AG08395 (cell line): ENCODE measurements at regions not wholly inside any gene's neighbourhood (a gene's known extent, or its start where the extent isn't known, plus 50 kb on each side); places are given as distances from the start of the nearest gene placed in this dataset.
"Not testable (repeated sequence)": the region's sequence is repeated elsewhere in the genome, so short reads cannot be mapped to it uniquely, and the experiment has no call there.

Source experiments
- DNase-seq: peaks from one replicate; pipeline ENCODE4 v3.0.0; 2012; ENCODE audit warnings: mixed read lengths, low spot score

DNA sequence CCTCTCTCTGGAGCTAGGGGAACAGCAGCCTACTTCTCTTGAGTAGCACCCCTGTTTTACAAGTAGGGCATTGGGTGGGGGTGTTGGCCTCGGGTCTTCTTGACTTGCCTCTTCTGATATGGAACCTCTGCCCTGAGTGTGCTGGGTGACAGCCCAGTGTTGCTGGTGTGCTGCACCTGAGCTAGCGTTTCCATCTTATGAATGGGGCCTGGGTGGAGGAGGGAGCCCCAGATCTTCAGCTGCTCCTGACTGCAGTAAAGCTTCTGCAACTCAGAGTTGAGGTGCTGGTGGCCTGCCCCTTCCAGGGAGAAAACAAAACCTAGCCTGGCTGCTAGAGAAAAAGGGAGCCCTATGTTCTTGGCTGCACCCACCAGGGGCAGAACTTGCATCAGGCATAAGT, 202.5 kb upstream of the SHH start:
- no peak for DNase-seq

DNA sequence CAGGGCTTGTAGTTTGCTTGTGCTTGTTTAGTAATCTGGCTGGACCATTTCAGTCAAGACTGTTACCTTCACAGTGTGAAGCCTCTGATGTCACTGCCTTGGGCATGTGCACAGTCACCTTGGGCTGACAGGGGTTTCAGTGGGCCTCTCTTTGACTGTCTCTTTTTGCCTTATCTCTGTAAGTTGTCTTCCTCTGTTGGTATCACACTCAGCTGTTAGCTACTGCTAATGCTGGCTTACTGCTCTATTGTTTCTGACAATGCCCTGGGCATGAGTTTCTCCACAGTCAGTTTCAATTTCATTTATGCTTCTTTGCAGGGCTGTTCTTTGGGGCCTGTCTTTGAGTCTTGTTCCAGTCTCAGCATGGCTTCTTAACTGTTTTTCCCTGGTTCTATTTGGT, 201.9 kb upstream of the SHH start:
- no peak for DNase-seq

DNA sequence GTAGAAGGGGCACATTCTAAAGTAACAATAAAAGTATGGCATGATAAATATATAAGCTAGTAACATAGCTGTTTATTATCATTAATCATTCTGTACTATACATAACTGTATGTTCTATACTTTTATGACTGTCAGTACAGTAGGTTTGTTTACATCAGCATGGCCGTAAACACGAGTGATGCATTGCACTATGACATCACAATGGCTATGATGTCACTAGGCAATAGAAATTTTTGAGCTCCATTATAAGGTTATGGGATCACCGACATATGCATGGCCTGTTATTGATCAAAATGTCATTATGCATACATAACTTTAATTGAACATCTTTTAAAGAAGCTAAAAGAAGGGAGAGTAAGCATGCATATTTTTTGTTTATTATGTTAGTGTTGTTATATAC, 200.1 kb upstream of the SHH start:
- DNase-seq: no peak

DNA sequence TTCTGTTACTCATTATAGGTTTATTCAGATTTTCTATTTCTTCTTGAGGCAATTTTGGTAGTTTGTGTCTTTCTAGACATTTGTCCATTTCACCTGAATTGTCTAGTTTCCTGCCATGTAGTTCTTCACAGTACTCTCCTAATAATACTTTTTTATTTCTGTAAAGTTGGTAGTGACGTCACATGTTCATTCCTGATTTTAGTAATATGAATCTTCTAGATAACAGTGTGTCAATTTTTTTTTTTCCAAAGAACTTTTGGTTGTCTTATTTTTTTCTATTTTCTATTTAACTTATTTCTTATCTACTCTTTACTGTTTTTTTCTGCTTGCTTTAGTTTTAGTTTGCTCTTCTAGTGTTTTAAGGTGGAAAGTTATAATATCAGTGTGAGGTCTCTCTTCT, 197.3 kb upstream of the SHH start:
- no peak for DNase-seq

DNA sequence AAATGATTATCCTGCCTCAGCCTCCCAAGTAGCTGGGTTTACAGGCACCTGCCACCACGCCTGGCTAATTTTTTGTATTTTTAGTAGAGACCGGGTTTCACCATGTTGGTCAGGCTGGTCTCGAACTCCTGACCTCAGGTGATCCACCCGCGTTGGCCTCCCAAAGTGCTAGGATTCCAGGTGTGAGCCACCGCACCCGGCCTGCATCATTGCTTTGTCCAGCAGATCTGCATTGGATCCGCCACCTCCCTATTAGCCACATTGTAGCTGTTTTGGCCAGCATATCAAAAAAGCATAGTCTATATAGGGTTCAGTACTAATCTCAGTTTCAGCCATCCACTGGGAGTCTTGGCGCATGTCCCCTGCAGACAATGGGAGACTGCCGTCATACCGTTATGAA, 194.6 kb upstream of the SHH start:
- not testable (repeated sequence) for DNase-seq

DNA sequence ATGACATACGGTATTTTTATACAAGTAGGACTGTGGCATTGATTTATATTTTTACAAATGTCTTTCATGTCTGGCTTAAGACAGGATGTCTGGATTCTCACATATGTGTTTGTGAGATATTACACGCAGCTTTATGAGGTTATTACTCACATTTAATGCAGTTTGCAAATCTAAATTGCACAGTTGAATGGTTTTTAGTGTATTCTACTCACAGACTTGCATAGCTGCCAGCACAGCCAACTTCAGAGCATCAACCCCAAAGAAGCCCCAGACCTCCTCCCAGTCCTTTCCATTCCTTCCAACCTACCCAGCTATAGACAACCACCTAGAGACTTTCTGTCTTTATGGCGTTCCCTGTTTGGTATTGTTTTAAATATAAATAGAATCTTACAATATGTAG, 193.8 kb upstream of the SHH start:
- no peak for DNase-seq

DNA sequence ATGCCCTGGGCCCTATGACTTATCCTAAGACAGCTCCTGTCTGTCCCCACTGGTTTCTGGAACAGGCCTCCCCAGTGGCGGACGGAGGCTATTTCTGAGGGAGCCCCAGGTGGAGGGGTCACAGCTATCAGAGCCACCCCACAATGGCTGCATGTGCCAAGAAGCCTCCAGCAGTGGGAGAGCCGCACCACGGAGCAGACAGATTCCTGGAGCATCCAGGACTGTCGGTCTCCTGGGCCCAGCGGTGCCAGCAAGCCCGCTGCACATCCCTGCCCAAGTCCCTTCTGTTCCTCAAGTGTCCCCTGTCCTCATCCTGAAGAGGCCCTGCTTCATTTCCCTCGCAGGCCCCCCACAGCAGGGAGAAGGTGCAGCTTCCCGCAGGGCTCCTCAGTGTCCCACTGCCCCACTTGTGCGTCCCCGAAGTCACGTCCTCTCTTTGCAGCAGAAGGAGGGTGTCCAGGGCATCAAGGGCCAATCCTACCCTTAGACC, 193.0 kb upstream of the SHH start:
- DNase-seq: no peak

DNA sequence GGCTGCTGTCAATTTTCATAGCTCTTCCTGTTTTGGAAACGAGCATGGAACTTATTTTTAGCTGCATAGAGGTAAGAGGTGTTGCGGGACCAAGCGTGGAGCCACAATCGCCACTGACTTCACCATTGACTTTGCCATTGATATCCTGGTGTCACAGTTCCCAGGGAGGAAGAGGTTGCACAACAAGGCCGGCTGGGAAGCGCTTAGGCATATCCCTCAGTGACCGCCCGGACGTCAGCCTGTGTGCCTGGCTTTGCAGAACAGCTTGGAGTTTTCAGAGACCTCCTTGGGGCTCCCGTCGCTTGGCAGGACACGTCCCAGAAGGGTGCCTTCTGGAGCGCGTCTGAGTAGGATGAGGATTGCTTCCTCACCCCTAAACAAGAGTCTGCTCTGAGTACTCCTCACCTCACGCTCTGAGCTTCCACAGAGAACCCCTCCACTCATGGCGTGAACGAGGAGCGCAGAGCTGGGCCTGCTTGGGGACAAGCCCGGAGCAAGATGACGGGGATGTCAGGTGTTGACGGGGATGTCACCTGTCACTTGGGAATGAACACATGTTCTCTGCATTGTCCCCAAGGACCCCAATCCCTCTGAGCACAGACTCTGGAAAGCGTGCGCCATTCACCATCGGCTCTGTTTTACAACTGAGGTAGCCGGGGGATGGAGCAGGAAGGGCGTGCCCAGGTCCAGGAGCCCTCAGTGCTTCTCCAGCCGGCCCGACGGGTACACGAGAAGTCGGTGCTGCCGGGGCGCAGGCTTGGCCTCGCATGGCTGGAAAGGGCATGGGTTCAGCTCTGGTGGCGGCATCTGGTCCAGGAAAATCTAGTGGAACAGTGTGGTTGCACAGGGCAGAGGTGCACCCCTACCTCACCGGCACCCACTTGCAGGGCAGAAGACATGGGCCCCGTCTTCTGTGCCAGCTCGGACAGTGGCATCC, 192.3 kb upstream of the SHH start:
- DNase-seq: no peak

DNA sequence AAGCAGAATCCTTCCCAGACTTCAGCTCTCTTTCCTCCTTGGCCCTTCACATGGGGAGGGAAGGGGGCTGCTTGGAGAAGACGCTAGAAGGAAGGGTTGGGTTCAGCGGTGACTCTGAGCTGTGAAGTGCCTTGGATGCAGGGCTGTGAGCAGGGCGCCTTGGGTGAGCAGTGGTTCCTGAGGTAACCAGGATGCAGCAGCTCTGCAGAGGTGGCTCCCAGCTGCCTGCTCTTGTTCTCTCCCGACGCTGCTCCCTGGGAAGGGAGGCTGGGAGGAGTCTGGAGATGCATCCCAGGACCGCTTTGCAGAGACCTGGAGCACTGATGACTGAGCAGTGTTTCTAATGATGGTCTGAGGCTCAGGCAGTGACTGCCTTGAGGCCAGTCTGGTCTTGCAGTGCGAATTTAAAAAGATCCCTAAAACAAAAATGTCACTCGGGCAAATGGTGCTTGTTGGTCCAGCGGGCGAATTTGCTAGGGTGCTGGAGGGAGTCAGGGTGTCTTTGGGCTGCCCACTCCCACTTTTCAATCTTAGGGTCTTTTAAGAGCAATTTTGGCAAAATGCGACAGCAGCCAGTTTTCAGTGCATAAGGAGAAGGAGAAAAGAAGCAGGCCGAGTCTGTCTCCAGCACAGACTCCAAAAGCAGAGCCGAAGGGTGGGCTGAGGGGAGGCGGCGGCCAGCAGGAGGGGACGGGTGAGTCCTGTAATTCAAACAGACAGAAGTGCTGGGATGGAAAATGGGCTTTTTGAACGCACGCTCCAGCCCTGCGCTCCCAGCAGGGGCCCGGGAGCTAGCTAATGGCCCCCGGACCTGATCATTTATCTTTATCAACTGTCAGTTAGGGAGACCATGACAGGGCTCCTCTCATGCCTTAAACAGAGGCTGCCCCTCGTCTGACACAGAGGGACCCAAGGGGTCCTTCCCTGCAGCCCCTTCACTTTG, 191.2 kb upstream of the SHH start:
- DNase-seq: no peak

DNA sequence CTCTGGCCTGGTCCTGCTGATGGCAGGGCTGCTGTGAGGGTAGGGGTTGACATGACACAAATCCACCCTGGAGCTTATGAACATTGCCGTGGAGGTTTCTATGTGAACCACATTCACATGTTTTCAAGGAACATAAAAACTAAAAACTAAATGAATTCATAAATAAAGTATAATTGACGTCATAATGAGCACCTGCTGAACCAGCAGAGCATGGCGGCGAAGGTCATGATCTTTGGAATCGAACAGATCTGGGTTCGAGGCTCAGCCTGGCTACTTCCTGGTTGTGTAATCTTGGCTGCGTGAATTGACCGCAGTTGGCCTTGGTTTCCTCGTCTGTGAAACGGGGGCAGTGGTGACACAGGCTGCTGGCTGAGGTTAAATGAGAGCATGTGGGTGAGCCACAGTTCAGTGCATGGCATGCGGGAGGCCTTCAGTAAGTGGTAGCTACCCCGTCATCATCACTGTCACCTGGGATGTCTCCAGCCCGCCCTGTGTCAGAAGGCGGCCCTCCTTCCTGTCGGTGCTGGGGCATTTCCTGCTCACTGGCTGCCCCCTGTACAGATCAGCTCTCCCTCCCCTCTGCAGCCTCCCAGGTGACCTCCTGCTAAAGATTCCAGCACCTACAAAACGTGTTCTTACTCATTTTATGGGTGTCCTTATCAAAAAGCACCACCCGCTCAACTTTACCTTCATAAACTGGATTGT, 190.3 kb upstream of the SHH start:
- DNase-seq: no peak

DNA sequence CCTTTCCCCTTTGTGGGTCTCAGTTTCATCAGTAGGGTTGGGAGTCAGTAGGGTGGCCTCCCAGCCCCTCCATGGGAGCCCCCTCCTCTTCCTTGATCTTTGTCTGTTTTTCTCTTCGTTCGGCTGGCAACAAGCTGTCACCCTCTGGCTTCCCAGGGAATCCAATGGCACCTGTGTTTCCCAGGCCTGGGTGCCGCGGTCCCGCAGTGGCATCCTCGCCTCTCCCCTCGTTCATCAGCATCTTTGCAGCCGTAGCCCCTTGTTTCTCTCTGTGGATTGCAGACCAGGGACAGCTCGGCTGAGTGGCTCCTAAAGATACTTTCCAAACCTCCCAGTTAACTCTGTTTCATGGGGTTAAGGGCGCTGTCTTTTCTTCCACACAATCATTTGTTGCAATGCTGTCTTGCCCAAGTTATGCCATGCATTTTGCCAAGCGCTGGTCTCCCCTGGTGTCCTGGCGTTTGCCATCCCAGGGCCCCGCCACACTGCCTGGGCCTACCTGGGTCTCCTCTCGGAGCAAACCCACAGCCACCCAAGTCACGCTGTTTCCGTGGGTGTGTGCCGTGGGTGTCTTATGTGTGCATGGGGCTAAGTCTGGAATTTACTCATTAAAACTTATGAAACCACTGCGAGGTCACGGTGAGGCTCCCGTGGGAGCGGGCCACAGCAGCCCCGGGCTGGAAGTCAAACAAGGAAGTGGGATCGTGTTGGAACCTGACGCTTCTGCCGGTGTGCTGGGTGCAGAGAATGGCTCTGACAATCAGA, 189.4 kb upstream of the SHH start:
- DNase-seq: no peak

DNA sequence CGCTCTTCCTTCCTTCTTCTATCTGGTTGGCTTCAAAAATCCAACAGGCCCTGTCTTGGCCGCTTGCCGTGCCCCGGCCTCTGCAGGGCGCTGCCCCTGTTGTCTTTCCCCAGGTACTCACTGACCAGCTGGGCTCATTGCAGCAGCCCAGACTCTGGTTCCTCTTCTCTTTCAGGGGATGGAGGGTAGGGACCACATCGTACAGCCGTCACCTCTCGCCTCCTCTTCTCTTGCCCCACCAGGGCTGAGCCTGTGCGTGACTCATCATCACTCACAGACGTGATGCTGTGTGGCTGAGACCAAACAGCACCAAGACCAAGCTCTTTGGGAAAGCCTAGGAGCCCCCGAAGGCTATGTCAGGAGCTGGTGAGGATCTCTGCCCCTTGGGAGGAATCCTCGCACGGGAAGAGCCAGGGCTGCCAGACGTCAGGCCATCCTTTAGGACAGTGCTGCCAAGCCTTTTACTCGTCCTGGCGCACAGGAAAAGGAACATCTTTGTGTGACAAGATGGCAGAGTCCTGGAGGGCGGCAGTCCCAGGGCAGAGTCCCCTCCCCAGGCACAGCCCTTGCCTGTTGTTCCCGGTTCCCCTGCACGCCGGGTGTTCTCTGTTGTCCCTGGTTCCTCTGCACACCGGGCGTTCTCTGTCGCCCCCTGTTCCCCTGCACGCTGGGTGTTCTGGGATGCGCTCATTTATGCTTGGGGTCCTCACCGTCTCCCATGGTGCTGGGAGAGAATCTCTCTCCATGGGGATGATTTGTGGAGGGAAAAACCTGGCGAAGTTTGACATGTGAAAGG, 188.5 kb upstream of the SHH start:
- no peak for DNase-seq

DNA sequence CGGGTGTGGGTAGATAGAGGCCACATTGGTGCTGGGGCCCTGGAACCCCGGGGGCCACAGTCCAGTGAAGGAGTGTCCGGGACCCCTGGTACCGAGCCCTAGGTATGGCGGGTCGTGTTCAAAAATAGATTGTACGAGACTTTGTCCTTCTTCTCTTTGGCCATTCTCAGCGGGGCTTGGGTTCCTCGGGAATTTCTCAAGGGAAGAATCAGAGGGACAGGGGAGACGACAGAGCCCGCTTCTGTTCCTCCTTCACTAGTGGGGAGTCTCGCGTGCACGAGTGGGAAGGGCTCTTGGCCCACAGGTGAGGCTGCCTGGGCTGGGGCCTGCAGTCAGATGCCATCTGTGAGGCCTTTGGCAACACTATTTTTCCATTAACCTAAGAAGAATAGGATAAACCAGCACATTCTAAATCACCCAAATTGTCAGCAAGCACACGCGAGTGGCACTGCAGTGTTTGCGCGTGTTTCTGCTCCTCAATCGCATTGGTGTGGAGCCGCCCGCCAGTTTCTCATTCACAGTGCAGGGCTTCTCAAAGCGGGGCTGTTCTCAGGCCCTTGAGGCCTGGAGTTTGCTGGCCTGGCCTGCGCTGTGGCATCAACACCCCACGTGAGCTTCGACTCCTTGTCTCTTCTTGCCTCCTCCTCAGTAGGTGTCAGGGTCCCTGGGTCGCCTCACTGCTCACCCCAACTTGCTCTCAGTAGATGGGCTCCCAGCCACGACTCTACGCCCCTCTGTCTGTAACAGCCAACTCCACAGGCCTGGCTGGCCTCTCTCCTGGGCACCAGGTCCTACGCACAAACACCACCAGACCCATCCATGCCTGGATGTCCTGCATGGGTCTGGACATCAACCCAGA, 187.6 kb upstream of the SHH start:
- no peak for DNase-seq

DNA sequence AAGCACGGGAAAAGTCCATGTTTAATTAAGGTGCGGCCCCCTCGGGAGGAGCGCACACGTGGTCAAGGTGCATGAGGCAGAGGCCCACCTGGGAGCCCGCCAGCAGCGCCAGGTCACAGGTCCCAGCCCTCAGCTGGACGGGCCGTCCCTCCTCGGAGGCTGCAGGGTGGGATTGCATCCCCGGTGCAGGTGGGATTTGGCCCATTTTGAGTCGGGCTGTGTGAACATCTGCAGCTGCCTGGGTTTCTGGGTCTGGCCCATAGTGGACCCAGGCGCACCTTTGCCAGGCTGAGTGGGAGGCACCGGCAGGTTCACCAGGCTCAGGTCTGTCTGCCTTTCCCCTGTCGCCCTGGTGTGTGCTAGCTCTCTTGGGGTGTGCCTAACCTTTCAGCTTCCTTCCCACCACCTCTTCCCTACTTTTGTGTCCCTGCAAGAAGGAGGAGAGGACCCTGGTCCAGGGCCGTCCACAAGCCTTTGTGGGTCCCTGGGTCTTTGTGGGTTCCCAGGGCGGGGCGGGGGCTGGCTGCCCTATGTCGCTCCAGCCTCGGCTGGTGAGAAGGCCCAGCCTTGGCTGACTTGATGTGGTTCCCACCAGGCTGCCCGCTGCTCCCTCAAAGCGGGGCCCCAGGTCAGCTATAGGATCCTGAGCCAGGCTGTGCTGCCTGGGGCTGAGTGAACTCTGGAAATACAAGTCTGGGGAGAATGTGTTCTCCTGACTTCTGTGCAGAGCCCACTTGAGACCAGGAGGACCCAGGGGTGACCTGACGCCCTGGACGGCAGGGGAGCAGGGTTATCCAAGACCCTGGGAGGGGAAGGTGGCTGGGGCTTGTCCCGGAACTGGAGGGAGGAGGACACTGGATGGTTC, 186.7 kb upstream of the SHH start:
- no peak for DNase-seq

DNA sequence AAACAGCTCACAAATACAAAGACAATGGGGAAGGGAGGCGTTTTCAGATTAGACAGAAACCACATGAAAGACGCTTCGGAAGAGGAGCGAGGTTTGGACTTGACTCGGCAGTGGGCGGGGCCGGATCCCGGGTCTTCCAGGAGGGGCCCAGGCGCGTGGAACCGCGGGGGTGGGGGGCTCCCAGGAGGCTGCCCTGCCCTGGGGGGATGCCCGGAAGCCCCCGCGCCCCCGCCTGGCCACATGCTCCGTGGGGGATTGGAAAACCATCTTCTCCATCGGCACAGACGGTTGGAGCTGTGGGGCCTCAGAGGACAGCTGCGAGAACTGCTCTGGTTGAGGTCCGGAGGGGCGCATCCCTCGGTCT, 186.0 kb upstream of the SHH start:
- no peak for DNase-seq

DNA sequence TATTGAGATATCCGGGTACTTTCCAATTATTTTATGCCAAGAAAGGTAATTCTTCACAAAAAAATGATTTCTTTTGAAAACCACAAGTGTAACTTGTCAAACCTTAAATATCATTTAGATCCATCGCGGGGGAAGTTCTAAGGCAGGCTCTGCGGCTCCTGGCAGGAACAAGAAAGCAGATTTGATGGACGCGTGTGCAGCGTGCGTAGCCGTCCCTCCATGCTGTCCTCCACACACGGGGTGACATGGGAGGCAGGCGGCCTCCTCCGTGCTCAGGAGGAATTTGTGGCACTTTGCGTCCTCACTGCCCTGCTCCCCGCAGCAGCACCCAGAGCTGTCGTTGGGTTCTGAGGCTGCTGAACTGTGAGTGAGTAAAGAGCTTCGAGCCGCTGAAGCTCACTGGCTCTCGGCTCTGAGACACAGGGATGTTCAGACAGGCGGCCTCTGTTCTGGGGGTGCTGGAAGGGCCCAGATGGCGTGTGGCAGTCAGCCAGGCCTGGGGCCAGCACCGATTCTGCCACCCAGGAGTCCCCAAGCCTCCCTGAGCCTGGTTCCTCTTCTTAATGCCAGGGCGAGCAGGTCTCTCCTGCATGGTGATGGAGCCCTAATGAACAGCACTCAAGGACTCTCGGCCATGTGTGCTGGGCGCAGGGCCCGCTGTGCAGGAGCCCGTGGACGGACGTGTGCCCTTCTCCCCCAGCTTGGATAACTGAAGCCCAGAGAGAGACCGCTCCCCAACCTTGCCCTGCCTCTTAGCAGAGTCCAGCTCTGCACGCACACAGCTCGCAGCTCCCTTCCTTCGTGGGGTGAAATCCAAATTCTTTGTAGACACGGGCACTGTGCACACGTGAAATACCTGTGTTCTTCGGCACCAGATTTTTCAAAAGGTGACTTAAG, 185.4 kb upstream of the SHH start:
- DNase-seq: no peak

DNA sequence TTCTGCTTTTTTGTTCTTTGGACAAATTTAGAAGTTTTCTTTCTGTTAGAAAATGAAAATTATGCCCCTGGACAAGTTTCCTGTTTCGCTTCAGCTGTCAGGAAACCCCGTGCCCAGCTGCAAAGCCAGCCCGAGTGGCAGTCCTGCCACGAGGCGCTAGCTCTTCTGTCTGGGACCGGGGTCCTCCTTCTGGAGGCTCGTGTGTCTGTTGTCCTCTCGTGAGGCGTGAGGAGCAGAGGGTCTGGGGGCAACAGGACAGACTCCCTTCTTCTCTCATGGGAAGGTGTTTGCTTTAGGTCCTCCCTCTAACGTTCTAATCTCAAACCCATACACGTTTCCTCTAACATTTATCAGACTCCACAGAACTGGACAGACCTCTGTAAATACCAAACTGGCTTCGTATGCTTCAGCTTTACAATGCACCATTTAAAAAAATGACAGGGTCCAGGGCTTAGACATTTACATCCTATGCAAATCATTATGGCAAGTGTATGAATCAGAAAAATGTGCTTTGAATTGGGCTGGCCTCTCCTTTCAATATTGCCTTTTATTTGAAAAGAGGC, 184.5 kb upstream of the SHH start:
- no peak for DNase-seq
